SU-DHL-6 (cell line): ENCODE measurements at regions not wholly inside any gene's neighbourhood (a gene's known extent, or its start where the extent isn't known, plus 50 kb on each side); places are given as distances from the start of the nearest gene placed in this dataset.

Experiments used
- H2AFZ ChIP-seq: fragments of 200-600 bp; sonication (generic); 2 replicates; pipeline ENCODE4 v1.6.1; 2014; ENCODE audit warnings: low read depth, mild to moderate bottlenecking, moderate library complexity, mixed read lengths, antibody characterized with exemption, low read length; ENCODE audit not compliant: severe bottlenecking
- H3F3A ChIP-seq: fragments of 200-600 bp; shearing (Covaris generic); 2 replicates; pipeline ENCODE4 v1.6.0; 2016; ENCODE audit warnings: antibody characterized with exemption, mild to moderate bottlenecking; ENCODE audit not compliant: insufficient read depth
- H3K27ac ChIP-seq: fragments of 200-600 bp; sonication (generic); 2 replicates; pipeline ENCODE4 v1.5.1; 2016; ENCODE audit warnings: low read depth, mild to moderate bottlenecking, low read length, moderate library complexity, mixed read lengths
- H3K27me3 ChIP-seq: fragments of 200-600 bp; sonication (generic), shearing (Covaris generic); 2 replicates; pipeline ENCODE4 v1.6.0; 2014; ENCODE audit warnings: mild to moderate bottlenecking, low read length
- H3K36me3 ChIP-seq: fragments of 200-600 bp; sonication (generic); 2 replicates; pipeline ENCODE4 v1.6.1; 2014; ENCODE audit warnings: mild to moderate bottlenecking, low read length, mixed read lengths
- H3K4me2 ChIP-seq: fragments of 300-600, 200-600 bp; shearing (Covaris generic), sonication (generic); 2 replicates; pipeline ENCODE4 v1.6.0; 2014; ENCODE audit warnings: low read length, low read depth, mild to moderate bottlenecking; ENCODE audit not compliant: poor library complexity, severe bottlenecking
- H3K4me3 ChIP-seq: fragments of 200-600 bp; sonication (generic); 2 replicates; pipeline ENCODE4 v1.5.1; 2014; ENCODE audit warnings: antibody characterized with exemption, low read length, mild to moderate bottlenecking, mixed read lengths; ENCODE audit not compliant: insufficient read depth, poor library complexity, severe bottlenecking
- H3K79me2 ChIP-seq: fragments of 200-600 bp; sonication (generic); 2 replicates; pipeline ENCODE4 v1.6.1; 2014; ENCODE audit warnings: mild to moderate bottlenecking, low read length, moderate library complexity; ENCODE audit not compliant: insufficient read depth
- H3K9ac ChIP-seq: fragments of 200-600 bp; sonication (generic); 2 replicates; pipeline ENCODE4 v1.7.0; 2014; ENCODE audit warnings: mild to moderate bottlenecking, low read length
- H3K9me2 ChIP-seq: fragments of 200-600 bp; sonication (generic); replicated peaks from 2 replicates; pipeline ENCODE4 v1.6.1; 2014; ENCODE audit warnings: low read length; ENCODE audit not compliant: insufficient read depth
- H3K9me3 ChIP-seq: fragments of 200-600 bp; sonication (generic); 2 replicates; pipeline ENCODE4 v1.6.1; 2014; ENCODE audit warnings: low read length, mixed read lengths; ENCODE audit not compliant: insufficient read depth
- H4K20me1 ChIP-seq: fragments of 200-600 bp; sonication (generic); 2 replicates; pipeline ENCODE4 v1.6.1; 2014; ENCODE audit warnings: low read depth, mild to moderate bottlenecking, antibody characterized with exemption, low read length, moderate library complexity, mixed read lengths
- CTCF ChIP-seq: fragments of 200-600 bp; sonication (generic); IDR thresholded peaks from one replicate; pipeline ENCODE4 v1.5.1; 2017; ENCODE audit warnings: antibody characterized with exemption, mild to moderate bottlenecking, low read length, moderate library complexity; ENCODE audit not compliant: insufficient read depth, poor library complexity, severe bottlenecking
- EZH2phosphoT487 ChIP-seq: fragments of 200-600 bp; sonication (generic), shearing (Covaris generic); conservative IDR thresholded peaks from 2 replicates; pipeline ENCODE4 v1.6.1; 2018; ENCODE audit warnings: mild to moderate bottlenecking, antibody characterized with exemption, low read length, moderate library complexity, mixed read lengths

GRCh38 chr11:91156041-91156440 is 933.2 kb upstream of the CHORDC1 start:
- Histone ChIP-seq H3F3A (no peaks in the 10 kb centered on the region), H3K4me3 (no peak overlapping the region), H3K27me3 (no peaks in the 10 kb centered on the region), H4K20me1 (no peaks in the 10 kb centered on the region), H3K9me3 (no peaks in the 10 kb centered on the region), H3K27ac (no peak overlapping the region), H3K36me3 (no peaks in the 10 kb centered on the region), H3K4me2 (no peak overlapping the region), H3K9ac (no peak overlapping the region), H2AFZ (no peak overlapping the region), H3K9me2 (0 out of 2 replicates have a peak, but pooled peaks cover 5% of the 10 kb centered on the region), H3K79me2 (no peaks in the 10 kb centered on the region)
- TF ChIP-seq EZH2phosphoT487 = no peak
- TF ChIP-seq CTCF = no peak

DNA sequence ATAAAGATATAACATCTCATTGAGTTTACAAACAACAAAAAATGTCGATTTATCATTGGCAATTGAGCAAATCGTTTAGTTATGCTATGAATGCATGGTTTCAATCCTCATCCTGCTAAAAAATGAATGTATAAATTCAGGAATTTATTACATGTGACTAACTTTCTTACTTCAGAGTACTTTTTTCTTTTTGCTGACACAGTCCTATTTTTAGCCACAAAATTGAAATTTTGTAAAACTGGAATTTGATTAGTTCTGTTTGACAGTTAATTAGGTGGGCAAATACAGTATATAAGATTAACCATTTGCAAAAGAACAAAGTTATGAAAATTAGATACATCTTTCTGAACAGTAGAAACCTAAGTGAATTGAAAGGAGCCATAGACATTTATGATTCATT is 925.0 kb upstream of the CHORDC1 start:
- H3K36me3 ChIP-seq = no peaks in the 10 kb centered on the region

DNA sequence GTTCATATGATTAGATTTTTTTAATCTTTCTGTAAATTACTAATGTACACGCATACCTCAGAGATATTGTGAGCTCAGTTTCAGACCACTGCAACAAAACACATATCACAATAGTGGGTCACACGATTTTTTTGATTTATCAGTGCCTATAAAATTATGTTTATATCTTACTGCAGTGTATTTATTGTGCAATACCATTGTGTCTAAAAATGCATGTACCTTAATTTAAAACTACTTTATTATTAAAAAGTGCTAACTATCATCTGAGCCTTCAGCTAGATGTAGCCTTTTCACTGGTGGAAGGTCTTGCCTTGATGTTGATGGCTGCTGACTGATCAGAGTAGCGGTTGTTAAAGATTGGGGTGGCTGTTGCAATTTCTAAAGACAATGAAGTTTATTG is 918.8 kb upstream of the CHORDC1 start:
- Histone ChIP-seq H3K36me3 (no peaks in the 10 kb centered on the region), H2AFZ (no peak overlapping the region)
- no peak for TF ChIP-seq EZH2phosphoT487
- no peak for TF ChIP-seq CTCF

More for the DNA sequence above, 925.0 kb upstream of the CHORDC1 start:
- Histone ChIP-seq H3K79me2 (no peaks in the 10 kb centered on the region), H2AFZ (no peak overlapping the region), H3K9me3 (no peaks in the 10 kb centered on the region), H3F3A (no peaks in the 10 kb centered on the region), H3K27me3 (no peaks in the 10 kb centered on the region), H3K4me2 (no peak overlapping the region), H3K4me3 (no peak overlapping the region), H3K27ac (no peak overlapping the region), H3K9me2 (no peaks in the 10 kb centered on the region), H4K20me1 (no peaks in the 10 kb centered on the region), H3K9ac (no peak overlapping the region)
- TF ChIP-seq CTCF = no peak
- no peak for TF ChIP-seq EZH2phosphoT487

More for the DNA sequence above, 918.8 kb upstream of the CHORDC1 start:
- Histone ChIP-seq H3K9me2 (no peaks in the 10 kb centered on the region), H3F3A (no peaks in the 10 kb centered on the region), H3K27me3 (no peaks in the 10 kb centered on the region), H3K9me3 (no peaks in the 10 kb centered on the region), H4K20me1 (no peaks in the 10 kb centered on the region), H3K4me2 (no peak overlapping the region), H3K27ac (no peak overlapping the region), H3K9ac (no peak overlapping the region), H3K79me2 (no peaks in the 10 kb centered on the region), H3K4me3 (no peak overlapping the region)
